ENCODE measurements at regions not wholly inside any gene's neighbourhood (a gene's known extent, or its start where the extent isn't known, plus 50 kb on each side); places are given as distances from the start of the nearest gene placed in this dataset.

GRCh38 chr6:44675449-44675848, 287.9 kb downstream of the CDC5L start:
- no peaks in the 10 kb centered on the region for H3K4me1 ChIP-seq
- no peaks in the 10 kb centered on the region for H3K9me3 ChIP-seq
- H3K27ac ChIP-seq = no peak overlapping the region
- TF ChIP-seq POLR2A (IDR thresholded peaks at IDR 0.05) (no peak), CTCF (IDR thresholded peaks at IDR 0.05) (no peak)
- H3K27me3 ChIP-seq = peaks cover 0 to 26% (median 0%) of the 10 kb centered on the region in 4 donors
- H3K36me3 ChIP-seq = no peaks in the 10 kb centered on the region
- no peak overlapping the region for H3K4me3 ChIP-seq
- DNase-seq = no peak
- intact Hi-C loops (cut with DNase I) = no loop called here
- 51 to 53% methylated on average over 1 to 2 of the region's 2 CpGs for WGBS, 2 donors

- Histone ChIP-seq H3K4me3 (no peak overlapping the region), H3K36me3 (no peaks in the 10 kb centered on the region), H3K9me3 (no peaks in the 10 kb centered on the region), H3K27ac (no peak overlapping the region), H3K27me3 (peaks cover 0 to 26% (median 0%) of the 10 kb centered on the region in 4 donors), H3K4me1 (no peaks in the 10 kb centered on the region)
- intact Hi-C loops (cut with DNase I) = no loop called here
- TF ChIP-seq CTCF (IDR thresholded peaks at IDR 0.05) = no peak
- no peak for TF ChIP-seq POLR2A (IDR thresholded peaks at IDR 0.05)
- DNase-seq = no peak
- WGBS, 2 donors = 75 to 96% methylated on average over 2 to 6 of the region's 8 CpGs
Measured at GRCh38 chr6:44676246-44676790, 288.8 kb downstream of the CDC5L start.

- WGBS, 2 donors = 79 to 86% methylated on average over 4 to 6 of the region's 9 CpGs
- intact Hi-C loops (cut with DNase I) = no loop called here
- no peak overlapping the region for H3K27ac ChIP-seq
- no peaks in the 10 kb centered on the region for H3K9me3 ChIP-seq
- no peaks in the 10 kb centered on the region for H3K4me1 ChIP-seq
- no peak overlapping the region for H3K4me3 ChIP-seq
- peaks cover 0 to 26% (median 0%) of the 10 kb centered on the region in 4 donors for H3K27me3 ChIP-seq
- no peak for DNase-seq
- no peak for TF ChIP-seq POLR2A (IDR thresholded peaks at IDR 0.05)
- TF ChIP-seq CTCF (IDR thresholded peaks at IDR 0.05) = no peak
- no peaks in the 10 kb centered on the region for H3K36me3 ChIP-seq
Measured at GRCh38 chr6:44676826-44677433, 289.4 kb downstream of the CDC5L start.

- no peaks in the 10 kb centered on the region for H3K4me1 ChIP-seq
- H3K9me3 ChIP-seq = no peaks in the 10 kb centered on the region
- peaks cover 0 to 15% (median 0%) of the 10 kb centered on the region in 4 donors for H3K27me3 ChIP-seq
- no peak overlapping the region for H3K27ac ChIP-seq
- intact Hi-C loops (cut with DNase I) = no loop called here
- DNase-seq = no peak
- no peak overlapping the region for H3K4me3 ChIP-seq
- H3K36me3 ChIP-seq = no peaks in the 10 kb centered on the region
- 77 to 100% methylated on average over 1 to 7 of the region's 9 CpGs for WGBS, 2 donors
- TF ChIP-seq POLR2A (IDR thresholded peaks at IDR 0.05) (no peak), CTCF (IDR thresholded peaks at IDR 0.05) (no peak)
Measured at GRCh38 chr6:44678252-44678935, 290.9 kb downstream of the CDC5L start.

GRCh38 chr6:44679438-44680201, 292.1 kb downstream of the CDC5L start:
- Histone ChIP-seq H3K4me3 (no peak overlapping the region), H3K27ac (no peak overlapping the region), H3K4me1 (no peaks in the 10 kb centered on the region), H3K9me3 (no peaks in the 10 kb centered on the region), H3K36me3 (no peaks in the 10 kb centered on the region), H3K27me3 (peaks cover 0 to 3% (median 0%) of the 10 kb centered on the region in 4 donors)
- no peak for DNase-seq
- 59 to 73% methylated on average over 6 of the region's 6 CpGs for WGBS, 2 donors
- intact Hi-C loops (cut with DNase I) = no loop called here
- TF ChIP-seq POLR2A (IDR thresholded peaks at IDR 0.05) (no peak), CTCF (IDR thresholded peaks at IDR 0.05) (no peak)
